ENCODE measurements at regions not wholly inside any gene's neighbourhood (a gene's known extent, or its start where the extent isn't known, plus 50 kb on each side); places are given as distances from the start of the nearest gene placed in this dataset.

DNA sequence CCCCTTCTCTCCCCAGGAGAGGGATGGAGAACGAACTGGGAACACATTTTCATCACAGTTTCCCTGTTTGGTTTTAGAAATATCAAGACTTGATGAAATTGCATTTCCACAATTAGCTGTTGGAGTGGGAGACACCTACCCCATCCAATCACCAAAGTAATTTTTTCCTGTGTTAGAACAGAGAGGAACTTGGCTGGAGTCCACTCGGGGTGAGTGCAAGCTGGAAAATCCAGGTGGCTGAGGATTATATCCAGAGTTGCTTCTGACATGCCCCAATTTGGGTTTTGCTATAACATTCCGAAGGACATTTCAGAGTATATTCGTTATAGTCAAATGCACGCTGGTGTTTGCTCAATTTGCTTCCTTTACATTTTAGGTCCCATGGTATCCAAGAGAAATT is 231.8 kb downstream of the C16orf95 start:
- H3K4me3 ChIP-seq (ENCODE audit: low read length) = no peak overlapping the region
- H3K9ac ChIP-seq (ENCODE audit: low read length) = no peak overlapping the region

DNA sequence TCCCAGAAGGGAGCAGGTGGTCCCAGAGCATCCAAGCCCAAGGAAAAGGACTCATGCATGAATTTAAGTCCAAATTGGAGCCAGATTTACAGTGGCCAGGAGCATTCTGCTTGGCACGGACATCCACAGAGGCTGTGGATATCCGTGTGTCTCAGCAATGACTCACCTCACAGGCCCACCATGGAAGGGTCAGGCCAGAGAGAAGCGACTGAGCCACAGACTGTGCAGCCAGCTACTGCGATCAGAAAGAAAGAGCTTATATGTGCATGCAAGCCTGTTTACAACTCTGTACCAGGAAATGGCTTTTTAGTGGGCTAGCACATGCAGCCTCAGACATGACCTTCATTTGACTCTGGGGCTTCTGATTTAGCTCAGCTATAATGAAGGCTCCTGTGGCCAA is 231.0 kb downstream of the C16orf95 start:
- H3K4me2 ChIP-seq (ENCODE audit: low read depth, low read length) = no peak overlapping the region
- H3K4me1 ChIP-seq (ENCODE audit: low read length) = no peaks in the 10 kb centered on the region
- no peak overlapping the region for H3K27ac ChIP-seq (ENCODE audit: low read length)
- H2AFZ ChIP-seq (ENCODE audit: low read length) = no peak overlapping the region
- H4K20me1 ChIP-seq (ENCODE audit: insufficient read depth, low read length) = no peaks in the 10 kb centered on the region
- H3K36me3 ChIP-seq (replicated peaks; ENCODE audit: insufficient read depth, low read length) = no peaks in the 10 kb centered on the region
- TF ChIP-seq, protein P1, sequence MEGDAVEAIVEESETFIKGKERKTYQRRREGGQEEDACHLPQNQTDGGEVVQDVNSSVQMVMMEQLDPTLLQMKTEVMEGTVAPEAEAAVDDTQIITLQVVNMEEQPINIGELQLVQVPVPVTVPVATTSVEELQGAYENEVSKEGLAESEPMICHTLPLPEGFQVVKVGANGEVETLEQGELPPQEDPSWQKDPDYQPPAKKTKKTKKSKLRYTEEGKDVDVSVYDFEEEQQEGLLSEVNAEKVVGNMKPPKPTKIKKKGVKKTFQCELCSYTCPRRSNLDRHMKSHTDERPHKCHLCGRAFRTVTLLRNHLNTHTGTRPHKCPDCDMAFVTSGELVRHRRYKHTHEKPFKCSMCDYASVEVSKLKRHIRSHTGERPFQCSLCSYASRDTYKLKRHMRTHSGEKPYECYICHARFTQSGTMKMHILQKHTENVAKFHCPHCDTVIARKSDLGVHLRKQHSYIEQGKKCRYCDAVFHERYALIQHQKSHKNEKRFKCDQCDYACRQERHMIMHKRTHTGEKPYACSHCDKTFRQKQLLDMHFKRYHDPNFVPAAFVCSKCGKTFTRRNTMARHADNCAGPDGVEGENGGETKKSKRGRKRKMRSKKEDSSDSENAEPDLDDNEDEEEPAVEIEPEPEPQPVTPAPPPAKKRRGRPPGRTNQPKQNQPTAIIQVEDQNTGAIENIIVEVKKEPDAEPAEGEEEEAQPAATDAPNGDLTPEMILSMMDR (IDR thresholded peaks at IDR 0.05; ENCODE audit: low read length) = no peak
- TF ChIP-seq EZH2 (optimal IDR thresholded peaks at IDR 0.05; ENCODE audit: low read depth, low read length) (no peak), EZH2phosphoT487 (IDR thresholded peaks at IDR 0.05; ENCODE audit: low read length) (no peak)
- H3K9me3 ChIP-seq (replicated peaks; ENCODE audit: insufficient read depth, low read length) = no peaks in the 10 kb centered on the region
- no peak overlapping the region for H3K4me3 ChIP-seq (ENCODE audit: low read length)
- no peaks in the 10 kb centered on the region for H3K9me2 ChIP-seq (replicated peaks; ENCODE audit: insufficient read depth, low read length)
- no peaks in the 10 kb centered on the region for H3K79me2 ChIP-seq (ENCODE audit: low read length)
- no peaks in the 10 kb centered on the region for H3F3A ChIP-seq (ENCODE audit: insufficient read depth, low read length)
- DNase-seq = no peak
- H3K9ac ChIP-seq (ENCODE audit: low read length) = no peak overlapping the region
- H3K27me3 ChIP-seq (replicated peaks; ENCODE audit: insufficient read depth, low read length) = 0 out of 2 replicates have a peak, but pooled peaks cover 4% of the 10 kb centered on the region

More for the DNA sequence above, 231.8 kb downstream of the C16orf95 start:
- Histone ChIP-seq H2AFZ (ENCODE audit: low read length) (no peak overlapping the region), H3K4me2 (ENCODE audit: low read depth, low read length) (no peak overlapping the region), H3K79me2 (ENCODE audit: low read length) (no peaks in the 10 kb centered on the region), H3K9me2 (replicated peaks; ENCODE audit: insufficient read depth, low read length) (no peaks in the 10 kb centered on the region), H3F3A (ENCODE audit: insufficient read depth, low read length) (no peaks in the 10 kb centered on the region), H3K27me3 (replicated peaks; ENCODE audit: insufficient read depth, low read length) (no peaks in the 10 kb centered on the region), H3K9me3 (replicated peaks; ENCODE audit: insufficient read depth, low read length) (no peaks in the 10 kb centered on the region), H4K20me1 (ENCODE audit: insufficient read depth, low read length) (no peaks in the 10 kb centered on the region), H3K27ac (ENCODE audit: low read length) (no peak overlapping the region), H3K4me1 (ENCODE audit: low read length) (no peaks in the 10 kb centered on the region), H3K36me3 (replicated peaks; ENCODE audit: insufficient read depth, low read length) (no peaks in the 10 kb centered on the region)
- TF ChIP-seq, protein P1 (IDR thresholded peaks at IDR 0.05; ENCODE audit: low read length) = no peak
- TF ChIP-seq EZH2phosphoT487 (IDR thresholded peaks at IDR 0.05; ENCODE audit: low read length) = no peak
- no peak for TF ChIP-seq EZH2 (optimal IDR thresholded peaks at IDR 0.05; ENCODE audit: low read depth, low read length)
- DNase-seq = no peak

DNA sequence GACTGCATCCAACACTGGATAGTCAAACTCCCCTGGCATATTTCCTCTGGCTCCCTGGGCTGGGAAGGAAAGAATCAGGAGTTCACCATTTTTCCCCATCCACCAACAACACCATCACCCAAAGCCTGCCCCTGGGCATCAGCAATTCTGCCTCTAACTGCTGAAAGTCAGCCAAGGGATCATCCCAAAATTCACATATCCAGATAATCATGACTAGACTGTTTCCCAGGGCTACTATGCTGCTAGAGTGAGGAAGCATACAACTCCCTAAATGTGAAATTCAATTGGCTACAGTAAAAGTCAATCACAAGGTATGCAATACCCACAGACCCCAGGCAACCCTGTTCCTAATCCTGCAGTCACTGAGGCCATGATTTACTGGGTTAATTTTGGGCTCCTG is 230.6 kb downstream of the C16orf95 start:
- Histone ChIP-seq H3K27me3 (replicated peaks; ENCODE audit: insufficient read depth, low read length) (0 out of 2 replicates have a peak, but pooled peaks cover 4% of the 10 kb centered on the region), H2AFZ (ENCODE audit: low read length) (no peak overlapping the region), H3K79me2 (ENCODE audit: low read length) (no peaks in the 10 kb centered on the region), H3K4me3 (ENCODE audit: low read length) (no peak overlapping the region), H3F3A (ENCODE audit: insufficient read depth, low read length) (no peaks in the 10 kb centered on the region), H3K36me3 (replicated peaks; ENCODE audit: insufficient read depth, low read length) (no peaks in the 10 kb centered on the region), H3K4me2 (ENCODE audit: low read depth, low read length) (no peak overlapping the region), H4K20me1 (ENCODE audit: insufficient read depth, low read length) (no peaks in the 10 kb centered on the region), H3K9me2 (replicated peaks; ENCODE audit: insufficient read depth, low read length) (no peaks in the 10 kb centered on the region), H3K27ac (ENCODE audit: low read length) (no peak overlapping the region), H3K9ac (ENCODE audit: low read length) (no peak overlapping the region), H3K4me1 (ENCODE audit: low read length) (no peaks in the 10 kb centered on the region), H3K9me3 (replicated peaks; ENCODE audit: insufficient read depth, low read length) (no peaks in the 10 kb centered on the region)
- TF ChIP-seq, protein P1 (IDR thresholded peaks at IDR 0.05; ENCODE audit: low read length) = no peak
- TF ChIP-seq EZH2 (optimal IDR thresholded peaks at IDR 0.05; ENCODE audit: low read depth, low read length) = no peak
- no peak for TF ChIP-seq EZH2phosphoT487 (IDR thresholded peaks at IDR 0.05; ENCODE audit: low read length)
- no peak for DNase-seq
